Endothelial cell (in vitro differentiated cells): ENCODE measurements at regions not wholly inside any gene's neighbourhood (a gene's known extent, or its start where the extent isn't known, plus 50 kb on each side); places are given as distances from the start of the nearest gene placed in this dataset.

Experiments used
- DNase-seq: peaks from one replicate; pipeline ENCODE4 v3.0.0; 2021; ENCODE audit warnings: low spot score
- H3K27ac Mint-ChIP-seq: one replicate; pipeline ENCODE4 v1.8.0; 2021; ENCODE audit warnings: mixed read lengths, inconsistent platforms; ENCODE audit not compliant: unreplicated experiment
- H3K27me3 Mint-ChIP-seq: one replicate; pipeline ENCODE4 v1.8.0; 2021; ENCODE audit warnings: mild to moderate bottlenecking, moderate library complexity, mixed read lengths, inconsistent platforms; ENCODE audit not compliant: unreplicated experiment
- H3K36me3 Mint-ChIP-seq: one replicate; pipeline ENCODE4 v1.8.0; 2021; ENCODE audit warnings: mild to moderate bottlenecking, low read depth, mixed read lengths, inconsistent platforms; ENCODE audit not compliant: unreplicated experiment
- H3K4me1 Mint-ChIP-seq: one replicate; pipeline ENCODE4 v1.8.0; 2021; ENCODE audit warnings: mild to moderate bottlenecking, mixed read lengths, inconsistent platforms; ENCODE audit not compliant: unreplicated experiment
- H3K4me3 Mint-ChIP-seq: one replicate; pipeline ENCODE4 v1.8.0; 2021; ENCODE audit warnings: mild to moderate bottlenecking, mixed read lengths, inconsistent platforms; ENCODE audit not compliant: unreplicated experiment
- H3K9me3 Mint-ChIP-seq: one replicate; pipeline ENCODE4 v1.8.0; 2021; ENCODE audit warnings: mixed read lengths, inconsistent platforms; ENCODE audit not compliant: unreplicated experiment
- TF ChIP-seq, protein P1 (sequence below): fragments of 200-600 bp; sonication (generic); IDR thresholded peaks from one replicate; pipeline ENCODE4 v1.5.0; 2021; ENCODE audit warnings: antibody characterized with exemption; ENCODE audit not compliant: unreplicated experiment

DNA sequence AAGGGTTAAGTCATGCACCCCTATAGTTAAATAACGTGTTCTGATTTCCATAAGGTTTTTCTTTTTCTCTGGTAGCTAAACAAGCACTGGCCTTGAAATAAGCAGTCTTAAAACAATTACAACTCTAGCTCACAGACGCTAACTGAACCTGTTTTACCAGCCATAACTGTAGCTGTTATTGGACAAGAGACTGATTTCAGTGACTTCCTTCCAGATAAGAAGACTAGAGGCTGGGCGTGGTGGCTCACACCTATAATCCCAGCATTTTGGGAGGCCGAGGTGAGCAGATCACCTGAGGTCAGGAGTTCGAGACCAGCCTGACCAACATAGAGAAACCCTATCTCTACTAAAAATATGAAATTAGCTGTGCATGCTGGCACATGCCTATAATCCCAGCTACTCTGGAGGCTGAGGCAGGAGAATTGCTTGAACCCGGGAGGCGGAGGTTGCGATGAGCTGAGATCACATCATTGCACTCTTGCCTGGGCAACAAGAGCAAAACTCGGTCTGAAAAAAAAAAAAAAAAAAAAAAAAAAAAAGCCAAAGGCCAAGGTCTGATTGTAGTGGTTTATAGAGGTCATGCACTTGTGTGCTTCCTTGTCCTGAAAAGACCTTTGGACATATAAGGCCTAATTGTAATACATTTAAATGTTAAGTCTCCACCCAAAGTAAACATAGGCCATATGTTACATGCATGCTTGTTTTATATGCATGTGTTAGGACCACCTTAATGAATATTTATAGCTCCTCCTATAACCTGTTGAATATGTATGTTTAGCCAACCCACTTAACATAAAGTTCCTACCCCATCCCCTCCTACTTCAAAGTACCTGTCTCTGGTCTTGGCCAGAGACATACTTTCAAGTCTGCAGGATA lies 319.5 kb upstream of the CA10 start:
- Mint-ChIP-seq H3K27ac (no peak overlapping the region), H3K4me3 (no peak overlapping the region), H3K4me1 (no peaks in the 10 kb centered on the region), H3K27me3 (no peaks in the 10 kb centered on the region), H3K36me3 (no peaks in the 10 kb centered on the region), H3K9me3 (no peaks in the 10 kb centered on the region)
- TF ChIP-seq, protein P1, sequence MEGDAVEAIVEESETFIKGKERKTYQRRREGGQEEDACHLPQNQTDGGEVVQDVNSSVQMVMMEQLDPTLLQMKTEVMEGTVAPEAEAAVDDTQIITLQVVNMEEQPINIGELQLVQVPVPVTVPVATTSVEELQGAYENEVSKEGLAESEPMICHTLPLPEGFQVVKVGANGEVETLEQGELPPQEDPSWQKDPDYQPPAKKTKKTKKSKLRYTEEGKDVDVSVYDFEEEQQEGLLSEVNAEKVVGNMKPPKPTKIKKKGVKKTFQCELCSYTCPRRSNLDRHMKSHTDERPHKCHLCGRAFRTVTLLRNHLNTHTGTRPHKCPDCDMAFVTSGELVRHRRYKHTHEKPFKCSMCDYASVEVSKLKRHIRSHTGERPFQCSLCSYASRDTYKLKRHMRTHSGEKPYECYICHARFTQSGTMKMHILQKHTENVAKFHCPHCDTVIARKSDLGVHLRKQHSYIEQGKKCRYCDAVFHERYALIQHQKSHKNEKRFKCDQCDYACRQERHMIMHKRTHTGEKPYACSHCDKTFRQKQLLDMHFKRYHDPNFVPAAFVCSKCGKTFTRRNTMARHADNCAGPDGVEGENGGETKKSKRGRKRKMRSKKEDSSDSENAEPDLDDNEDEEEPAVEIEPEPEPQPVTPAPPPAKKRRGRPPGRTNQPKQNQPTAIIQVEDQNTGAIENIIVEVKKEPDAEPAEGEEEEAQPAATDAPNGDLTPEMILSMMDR = no peak
- no peak for DNase-seq

GRCh38 chr17:52476638-52477313 lies 318.3 kb upstream of the CA10 start:
- no peak overlapping the region for H3K4me3 Mint-ChIP-seq
- no peaks in the 10 kb centered on the region for H3K36me3 Mint-ChIP-seq
- H3K27ac Mint-ChIP-seq = no peak overlapping the region
- no peaks in the 10 kb centered on the region for H3K27me3 Mint-ChIP-seq
- TF ChIP-seq, protein P1 = no peak
- DNase-seq = no peak
- H3K9me3 Mint-ChIP-seq = no peaks in the 10 kb centered on the region
- H3K4me1 Mint-ChIP-seq = no peaks in the 10 kb centered on the region

GRCh38 chr17:52470553-52470952 lies 312.0 kb upstream of the CA10 start:
- no peaks in the 10 kb centered on the region for H3K9me3 Mint-ChIP-seq
- no peak for DNase-seq
- TF ChIP-seq, protein P1 = no peak
- no peaks in the 10 kb centered on the region for H3K4me1 Mint-ChIP-seq
- H3K4me3 Mint-ChIP-seq = no peak overlapping the region
- no peaks in the 10 kb centered on the region for H3K36me3 Mint-ChIP-seq
- no peak overlapping the region for H3K27ac Mint-ChIP-seq
- H3K27me3 Mint-ChIP-seq = peaks cover 4% of the 10 kb centered on the region

- Mint-ChIP-seq H3K4me1 (no peaks in the 10 kb centered on the region), H3K4me3 (no peak overlapping the region), H3K27me3 (peaks cover 4% of the 10 kb centered on the region), H3K36me3 (no peaks in the 10 kb centered on the region), H3K9me3 (peaks cover 6% of the 10 kb centered on the region), H3K27ac (no peak overlapping the region)
- no peak for DNase-seq
- TF ChIP-seq, protein P1 = no peak
These were observed 306.9 kb upstream of the CA10 start for GRCh38 chr17:52465407-52465806.
